H1 (cell line): ENCODE measurements at regions not wholly inside any gene's neighbourhood (a gene's known extent, or its start where the extent isn't known, plus 50 kb on each side); places are given as distances from the start of the nearest gene placed in this dataset.

Experiments
- BRCA1 ChIP-seq: IDR thresholded peaks from 2 replicates; pipeline ENCODE4 v1.6.1; 2012; ENCODE audit warnings: low read depth, low read length, improper control_type of control experiment
- CEBPB ChIP-seq: IDR thresholded peaks from 2 replicates; pipeline ENCODE4 v1.6.1; 2012; ENCODE audit warnings: low read depth, low read length
- EGR1 ChIP-seq: IDR thresholded peaks from 2 replicates; pipeline ENCODE4 v1.6.1; 2011; ENCODE audit warnings: low read depth, low read length, borderline replicate concordance
- GABPA ChIP-seq: IDR thresholded peaks from 2 replicates; pipeline ENCODE4 v1.6.1; 2011; ENCODE audit warnings: mild to moderate bottlenecking, low read length, moderate library complexity, borderline replicate concordance; ENCODE audit not compliant: insufficient read depth
- JUND ChIP-seq: IDR thresholded peaks from 2 replicates; pipeline ENCODE4 v1.6.1; 2011; ENCODE audit warnings: mild to moderate bottlenecking, improper control_type of control experiment, low read length
- KDM1A ChIP-seq: fragments of 200-600, 300-600 bp; sonication (generic); IDR thresholded peaks from 2 replicates; pipeline ENCODE4 v1.7.1; 2016; ENCODE audit warnings: mild to moderate bottlenecking, low read length, borderline replicate concordance
- NRF1 ChIP-seq: IDR thresholded peaks from 2 replicates; pipeline ENCODE4 v1.6.1; 2011; ENCODE audit warnings: mild to moderate bottlenecking, low read depth, low read length, improper control_type of control experiment
- PHF8 ChIP-seq: fragments of 200-600 bp; sonication (generic); conservative IDR thresholded peaks from 2 replicates; pipeline ENCODE4 v1.7.1; 2012; ENCODE audit warnings: low read depth, mild to moderate bottlenecking, inconsistent platforms, low read length, moderate library complexity
- POLR2A ChIP-seq, 2 experiments: IDR thresholded peaks; 1 replicate in 1 of 2; 2 replicates in 1 of 2; pipeline ENCODE4 v1.6.1; 2011; ENCODE audit warnings: low read depth in 2 of 2, low read length in 2 of 2, mild to moderate bottlenecking in 2 of 2; ENCODE audit errors: control extremely low read depth in 1 of 2
- POLR2AphosphoS5 ChIP-seq: IDR thresholded peaks from 2 replicates; pipeline ENCODE4 v1.6.1; 2011; ENCODE audit warnings: low read depth, low read length
- SIN3A ChIP-seq, 2 experiments: IDR thresholded peaks in 1 of 2; conservative IDR thresholded peaks in 1 of 2; 2 replicates each; pipeline ENCODE4 v1.6.1; 2011 to 2012; ENCODE audit warnings: low read length in 2 of 2, improper control_type of control experiment in 1 of 2, low read depth in 1 of 2, mild to moderate bottlenecking in 1 of 2
- SP1 ChIP-seq: IDR thresholded peaks from 2 replicates; pipeline ENCODE4 v1.6.1; 2011; ENCODE audit warnings: low read depth, low read length
- TF ChIP-seq, protein P1 (sequence below), 3 experiments: IDR thresholded peaks; 1 replicate in 2 of 3; 2 replicates in 1 of 3; pipeline versions ENCODE4 v1.5.1 to v1.6.1; 2011; ENCODE audit warnings: low read length in 3 of 3, mild to moderate bottlenecking in 3 of 3, inconsistent platforms in 2 of 3, low read depth in 1 of 3, moderate library complexity in 1 of 3; ENCODE audit not compliant: insufficient read depth in 1 of 3; ENCODE audit errors: control extremely low read depth in 1 of 3

DNA sequence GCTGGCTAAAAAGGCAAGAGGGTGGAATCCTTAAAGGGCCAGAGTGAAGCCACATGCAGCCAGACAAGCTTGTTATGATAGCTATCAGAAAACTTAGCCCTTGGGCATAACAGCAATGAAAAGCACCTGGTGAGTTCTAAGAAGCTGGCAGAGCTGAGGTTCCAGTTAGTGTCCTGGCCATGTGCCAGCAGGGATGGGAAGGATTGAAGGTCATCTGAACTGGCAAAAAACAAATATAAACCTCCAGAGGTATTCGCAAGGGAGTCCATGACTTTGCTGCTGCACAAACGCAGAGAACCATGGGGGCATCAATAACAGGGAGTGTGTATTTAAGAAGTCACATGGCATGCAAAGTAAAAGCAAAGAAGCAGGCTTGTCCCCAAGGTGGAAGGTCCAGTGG, 208.9 kb downstream of the FAM47A start:
- TF ChIP-seq POLR2AphosphoS5 (no peak), CEBPB (no peak), GABPA (no peak), SP1 (no peak), POLR2A (IDR thresholded peaks at IDR 0.05; ENCODE audit: control extremely low read depth in 1 of 2, low read depth in 2 of 2, low read length in 2 of 2) (no peak), NRF1 (no peak), PHF8 (no peak), SIN3A (conservative IDR thresholded peaks at IDR 0.05 in 1 of 2, IDR thresholded peaks at IDR 0.05 in 1 of 2; ENCODE audit: low read depth in 1 of 2, low read length in 2 of 2) (no peak), EGR1 (no peak), JUND (no peak), BRCA1 (no peak), KDM1A (no peak)
- TF ChIP-seq, protein P1, sequence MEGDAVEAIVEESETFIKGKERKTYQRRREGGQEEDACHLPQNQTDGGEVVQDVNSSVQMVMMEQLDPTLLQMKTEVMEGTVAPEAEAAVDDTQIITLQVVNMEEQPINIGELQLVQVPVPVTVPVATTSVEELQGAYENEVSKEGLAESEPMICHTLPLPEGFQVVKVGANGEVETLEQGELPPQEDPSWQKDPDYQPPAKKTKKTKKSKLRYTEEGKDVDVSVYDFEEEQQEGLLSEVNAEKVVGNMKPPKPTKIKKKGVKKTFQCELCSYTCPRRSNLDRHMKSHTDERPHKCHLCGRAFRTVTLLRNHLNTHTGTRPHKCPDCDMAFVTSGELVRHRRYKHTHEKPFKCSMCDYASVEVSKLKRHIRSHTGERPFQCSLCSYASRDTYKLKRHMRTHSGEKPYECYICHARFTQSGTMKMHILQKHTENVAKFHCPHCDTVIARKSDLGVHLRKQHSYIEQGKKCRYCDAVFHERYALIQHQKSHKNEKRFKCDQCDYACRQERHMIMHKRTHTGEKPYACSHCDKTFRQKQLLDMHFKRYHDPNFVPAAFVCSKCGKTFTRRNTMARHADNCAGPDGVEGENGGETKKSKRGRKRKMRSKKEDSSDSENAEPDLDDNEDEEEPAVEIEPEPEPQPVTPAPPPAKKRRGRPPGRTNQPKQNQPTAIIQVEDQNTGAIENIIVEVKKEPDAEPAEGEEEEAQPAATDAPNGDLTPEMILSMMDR (IDR thresholded peaks at IDR 0.05; ENCODE audit: control extremely low read depth in 1 of 3, insufficient read depth in 1 of 3, low read depth in 1 of 3, low read length in 3 of 3): no peak
